DND-41 (cell line): ENCODE measurements at regions not wholly inside any gene's neighbourhood (a gene's known extent, or its start where the extent isn't known, plus 50 kb on each side); places are given as distances from the start of the nearest gene placed in this dataset.

Experiments used
- ATAC-seq: fragments of 200-7000 bp; cut with Tn5 transposase; 3 replicates; pipeline ENCODE4 v1.9.1; 2021; ENCODE audit warnings: low read depth; ENCODE audit not compliant: insufficient read depth
- DNase-seq: peaks from one replicate; pipeline ENCODE4 v3.0.0-alpha.2; 2020
- H2AFZ ChIP-seq: 2 replicates; pipeline ENCODE4 v1.6.0; 2012; ENCODE audit warnings: low read depth, low read length
- H3K27ac ChIP-seq: 2 replicates; pipeline ENCODE4 v1.5.1; 2012; ENCODE audit warnings: low read length, inconsistent platforms
- H3K27me3 ChIP-seq: fragments of 200-600 bp; sonication (generic); 2 replicates; pipeline ENCODE4 v1.6.0; 2012; ENCODE audit warnings: low read length, mild to moderate bottlenecking, inconsistent platforms; ENCODE audit not compliant: insufficient read depth, poor library complexity
- H3K36me3 ChIP-seq: 2 replicates; pipeline ENCODE4 v1.5.1; 2012; ENCODE audit warnings: low read length, inconsistent platforms; ENCODE audit not compliant: insufficient read depth
- H3K4me1 ChIP-seq: 2 replicates; pipeline ENCODE4 v1.5.1; 2012; ENCODE audit warnings: mild to moderate bottlenecking, low read length; ENCODE audit not compliant: insufficient read depth
- H3K4me2 ChIP-seq: 2 replicates; pipeline ENCODE4 v1.6.0; 2012; ENCODE audit warnings: mild to moderate bottlenecking, moderate library complexity, low read length, inconsistent platforms; ENCODE audit not compliant: insufficient read depth
- H3K4me3 ChIP-seq, 2 experiments: fragments of 200-600 bp in 1 of 2; shearing (Covaris generic) in 1 of 2; 2 replicates each; pipeline ENCODE4 v1.5.1; 2012 to 2016; ENCODE audit warnings: inconsistent platforms in 2 of 2, low read length in 2 of 2, mild to moderate bottlenecking in 2 of 2, low read depth in 1 of 2, moderate library complexity in 1 of 2
- H3K79me2 ChIP-seq: 2 replicates; pipeline ENCODE4 v1.6.0; 2012; ENCODE audit warnings: low read length, inconsistent platforms; ENCODE audit not compliant: insufficient read depth
- H3K9ac ChIP-seq: 2 replicates; pipeline ENCODE4 v1.6.0; 2012; ENCODE audit warnings: low read depth, mild to moderate bottlenecking, inconsistent platforms, low read length, moderate library complexity
- H3K9me3 ChIP-seq: 2 replicates; pipeline ENCODE4 v1.5.1; 2012; ENCODE audit warnings: low read length, moderate library complexity, mild to moderate bottlenecking, inconsistent platforms; ENCODE audit not compliant: insufficient read depth, severe bottlenecking
- H4K20me1 ChIP-seq: 2 replicates; pipeline ENCODE4 v1.6.0; 2012; ENCODE audit warnings: low read length; ENCODE audit not compliant: insufficient read depth
- CTCF ChIP-seq: IDR thresholded peaks from 2 replicates; pipeline ENCODE4 v1.5.1; 2012; ENCODE audit warnings: borderline replicate concordance, low read length, moderate library complexity, mild to moderate bottlenecking; ENCODE audit not compliant: poor library complexity, severe bottlenecking; ENCODE audit errors: extremely low read depth
- EZH2 ChIP-seq: IDR thresholded peaks from 3 replicates; pipeline ENCODE4 v1.6.1; 2012; ENCODE audit warnings: borderline replicate concordance, low read depth, mild to moderate bottlenecking, moderate library complexity, low read length, inconsistent platforms; ENCODE audit not compliant: severe bottlenecking

DNA sequence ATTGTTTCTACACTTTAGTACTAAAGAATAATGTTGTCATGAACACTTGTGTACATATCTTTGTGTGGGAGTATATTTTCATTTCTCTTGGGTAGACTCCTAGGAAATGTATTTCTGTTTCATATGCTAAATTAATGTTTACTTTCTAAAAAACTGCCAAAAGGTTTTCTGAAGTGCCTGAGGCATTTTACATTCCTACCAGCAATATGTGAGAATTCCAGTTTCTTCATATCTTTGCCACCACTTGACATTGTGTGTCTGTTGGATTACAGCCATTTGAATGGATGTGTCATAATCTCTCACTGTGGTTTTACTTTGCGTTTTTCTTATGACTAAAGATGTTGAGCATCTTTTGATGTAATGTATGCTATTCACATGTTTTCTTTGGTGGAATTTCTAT lies 428.2 kb upstream of the KCNH7 start:
- no peak overlapping the region for H3K27ac ChIP-seq
- TF ChIP-seq EZH2 (no peak), CTCF (no peak)
- H3K4me1 ChIP-seq = no peaks in the 10 kb centered on the region
- H2AFZ ChIP-seq = no peak overlapping the region
- no peak overlapping the region for H3K4me2 ChIP-seq
- no peaks in the 10 kb centered on the region for H3K79me2 ChIP-seq
- no peaks in the 10 kb centered on the region for H3K9me3 ChIP-seq
- no peak for DNase-seq
- no peaks in the 10 kb centered on the region for H4K20me1 ChIP-seq
- no peak overlapping the region for H3K9ac ChIP-seq
- no peak overlapping the region for H3K4me3 ChIP-seq
- no peaks in the 10 kb centered on the region for H3K27me3 ChIP-seq
- ATAC-seq = no peak
- H3K36me3 ChIP-seq = no peaks in the 10 kb centered on the region

- no peaks in the 10 kb centered on the region for H3K79me2 ChIP-seq
- no peak overlapping the region for H3K4me2 ChIP-seq
- DNase-seq (no peak), ATAC-seq (no peak)
- no peaks in the 10 kb centered on the region for H3K9me3 ChIP-seq
- no peaks in the 10 kb centered on the region for H3K27me3 ChIP-seq
- no peak overlapping the region for H3K27ac ChIP-seq
- no peak overlapping the region for H2AFZ ChIP-seq
- no peaks in the 10 kb centered on the region for H3K4me1 ChIP-seq
- H4K20me1 ChIP-seq = no peaks in the 10 kb centered on the region
- H3K9ac ChIP-seq = no peak overlapping the region
- no peak overlapping the region for H3K4me3 ChIP-seq
- H3K36me3 ChIP-seq = no peaks in the 10 kb centered on the region
- TF ChIP-seq CTCF (no peak), EZH2 (no peak)
These were observed 427.0 kb upstream of the KCNH7 start for GRCh38 chr2:163265562-163265961.

GRCh38 chr2:163264341-163264740 lies 425.8 kb upstream of the KCNH7 start:
- Histone ChIP-seq H3K36me3 (no peaks in the 10 kb centered on the region), H3K79me2 (no peaks in the 10 kb centered on the region), H3K27me3 (no peaks in the 10 kb centered on the region), H3K4me1 (no peaks in the 10 kb centered on the region), H3K4me3 (no peak overlapping the region), H3K4me2 (no peak overlapping the region), H3K27ac (no peak overlapping the region), H3K9ac (no peak overlapping the region), H4K20me1 (no peaks in the 10 kb centered on the region), H2AFZ (no peak overlapping the region), H3K9me3 (no peaks in the 10 kb centered on the region)
- DNase-seq (no peak), ATAC-seq (no peak)
- TF ChIP-seq EZH2 = no peak
- TF ChIP-seq CTCF = no peak

DNA sequence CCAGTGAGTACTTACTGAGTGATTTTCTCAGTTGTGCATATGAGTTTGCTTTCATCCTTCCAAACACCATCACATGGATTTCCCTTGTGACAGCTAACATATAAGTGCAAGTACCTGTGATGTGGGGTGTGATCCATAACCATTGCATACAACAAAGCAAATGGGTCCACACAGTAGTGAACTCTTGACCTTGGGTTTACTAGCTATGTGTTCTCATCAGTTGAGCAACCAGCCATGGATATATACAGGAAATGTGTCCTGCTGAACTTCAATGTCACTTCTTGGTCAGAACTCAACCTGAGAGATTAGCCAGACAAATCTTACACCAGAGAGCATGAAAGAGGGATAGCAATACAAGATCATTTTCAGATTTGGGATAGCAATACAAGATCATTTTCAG lies 420.9 kb upstream of the KCNH7 start:
- H3K27me3 ChIP-seq = no peaks in the 10 kb centered on the region
- no peaks in the 10 kb centered on the region for H3K36me3 ChIP-seq
- H4K20me1 ChIP-seq = no peaks in the 10 kb centered on the region
- no peaks in the 10 kb centered on the region for H3K4me1 ChIP-seq
- H3K27ac ChIP-seq = no peak overlapping the region
- H3K79me2 ChIP-seq = no peaks in the 10 kb centered on the region
- no peak overlapping the region for H3K4me3 ChIP-seq
- no peak overlapping the region for H3K4me2 ChIP-seq
- TF ChIP-seq CTCF = no peak
- TF ChIP-seq EZH2 = no peak
- ATAC-seq = no peak
- H3K9ac ChIP-seq = no peak overlapping the region
- DNase-seq = no peak
- no peak overlapping the region for H2AFZ ChIP-seq
- no peaks in the 10 kb centered on the region for H3K9me3 ChIP-seq
